ENCODE measurements at regions not wholly inside any gene's neighbourhood (a gene's known extent, or its start where the extent isn't known, plus 50 kb on each side); places are given as distances from the start of the nearest gene placed in this dataset.

DNA sequence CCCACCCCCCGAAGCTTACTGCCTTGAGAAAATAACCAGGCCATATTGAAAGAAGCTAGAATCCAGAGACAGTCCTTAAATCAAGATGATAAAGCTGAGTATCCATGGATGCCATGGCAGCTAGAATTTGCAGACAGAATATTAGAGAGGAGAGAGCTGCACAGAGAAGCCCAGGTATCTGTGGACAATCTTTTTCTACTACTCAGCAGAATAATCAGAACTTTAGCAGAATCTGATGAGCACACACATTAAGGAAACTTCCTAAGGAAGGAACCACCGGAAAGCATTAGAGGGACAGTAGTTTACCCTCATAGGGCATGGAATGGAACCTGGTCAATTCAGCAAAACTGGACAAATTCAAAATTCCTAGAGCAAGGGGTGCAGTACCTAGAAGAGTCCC lies 1001.7 kb downstream of the HACE1 start:
- TF ChIP-seq, protein P1, sequence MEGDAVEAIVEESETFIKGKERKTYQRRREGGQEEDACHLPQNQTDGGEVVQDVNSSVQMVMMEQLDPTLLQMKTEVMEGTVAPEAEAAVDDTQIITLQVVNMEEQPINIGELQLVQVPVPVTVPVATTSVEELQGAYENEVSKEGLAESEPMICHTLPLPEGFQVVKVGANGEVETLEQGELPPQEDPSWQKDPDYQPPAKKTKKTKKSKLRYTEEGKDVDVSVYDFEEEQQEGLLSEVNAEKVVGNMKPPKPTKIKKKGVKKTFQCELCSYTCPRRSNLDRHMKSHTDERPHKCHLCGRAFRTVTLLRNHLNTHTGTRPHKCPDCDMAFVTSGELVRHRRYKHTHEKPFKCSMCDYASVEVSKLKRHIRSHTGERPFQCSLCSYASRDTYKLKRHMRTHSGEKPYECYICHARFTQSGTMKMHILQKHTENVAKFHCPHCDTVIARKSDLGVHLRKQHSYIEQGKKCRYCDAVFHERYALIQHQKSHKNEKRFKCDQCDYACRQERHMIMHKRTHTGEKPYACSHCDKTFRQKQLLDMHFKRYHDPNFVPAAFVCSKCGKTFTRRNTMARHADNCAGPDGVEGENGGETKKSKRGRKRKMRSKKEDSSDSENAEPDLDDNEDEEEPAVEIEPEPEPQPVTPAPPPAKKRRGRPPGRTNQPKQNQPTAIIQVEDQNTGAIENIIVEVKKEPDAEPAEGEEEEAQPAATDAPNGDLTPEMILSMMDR (IDR thresholded peaks at IDR 0.05 in 2 of 3, conservative IDR thresholded peaks at IDR 0.05 in 1 of 3; ENCODE audit: insufficient read depth in 2 of 3, low read depth in 1 of 3, low read length in 3 of 3) = no peak
- TF ChIP-seq JUND (IDR thresholded peaks at IDR 0.05; ENCODE audit: borderline replicate concordance, low read depth, low read length) (no peak), JUND (tag; IDR thresholded peaks at IDR 0.05; ENCODE audit: borderline replicate concordance, low read depth, low read length) (no peak), EP300 (IDR thresholded peaks at IDR 0.05; ENCODE audit: low read length) (no peak), CBX2 (IDR thresholded peaks at IDR 0.05; ENCODE audit: insufficient read depth, low read length, poor library complexity, severe bottlenecking) (no peak), ZC3H4 (CRISPR knock-in tag; IDR thresholded peaks at IDR 0.05; ENCODE audit: borderline replicate concordance) (no peak), FOSL1 (tag; conservative IDR thresholded peaks at IDR 0.05) (no peak), HDAC8 (tag; IDR thresholded peaks at IDR 0.05) (no peak), RBM22 (IDR thresholded peaks at IDR 0.05; ENCODE audit: low read depth, low read length, poor library complexity, severe bottlenecking) (no peak), POLR2A (conservative IDR thresholded peaks at IDR 0.05) (no peak), GTF2A2 (tag; IDR thresholded peaks at IDR 0.05) (no peak)
- TF ChIP-seq, protein P2, sequence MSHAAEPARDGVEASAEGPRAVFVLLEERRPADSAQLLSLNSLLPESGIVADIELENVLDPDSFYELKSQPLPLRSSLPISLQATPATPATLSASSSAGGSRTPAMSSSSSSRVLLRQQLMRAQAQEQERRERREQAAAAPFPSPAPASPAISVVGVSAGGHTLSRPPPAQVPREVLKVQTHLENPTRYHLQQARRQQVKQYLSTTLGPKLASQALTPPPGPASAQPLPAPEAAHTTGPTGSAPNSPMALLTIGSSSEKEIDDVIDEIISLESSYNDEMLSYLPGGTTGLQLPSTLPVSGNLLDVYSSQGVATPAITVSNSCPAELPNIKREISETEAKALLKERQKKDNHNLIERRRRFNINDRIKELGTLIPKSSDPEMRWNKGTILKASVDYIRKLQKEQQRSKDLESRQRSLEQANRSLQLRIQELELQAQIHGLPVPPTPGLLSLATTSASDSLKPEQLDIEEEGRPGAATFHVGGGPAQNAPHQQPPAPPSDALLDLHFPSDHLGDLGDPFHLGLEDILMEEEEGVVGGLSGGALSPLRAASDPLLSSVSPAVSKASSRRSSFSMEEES (CRISPR knock-in tag; IDR thresholded peaks at IDR 0.05) = no peak
